Progenitor cell of endocrine pancreas (in vitro differentiated cells): ENCODE measurements at regions not wholly inside any gene's neighbourhood (a gene's known extent, or its start where the extent isn't known, plus 50 kb on each side); places are given as distances from the start of the nearest gene placed in this dataset.

Experiments
- DNase-seq: peaks from one replicate; pipeline ENCODE4 v3.0.0; 2021; ENCODE audit warnings: low spot score; ENCODE audit not compliant: unreplicated experiment
- H3K27ac Mint-ChIP-seq: 2 replicates; pipeline ENCODE4 v1.8.0; 2021; ENCODE audit warnings: mild to moderate bottlenecking, moderate library complexity, mixed read lengths
- H3K27me3 Mint-ChIP-seq: 2 replicates; pipeline ENCODE4 v1.8.0; 2021; ENCODE audit warnings: mixed read lengths
- H3K36me3 Mint-ChIP-seq: 2 replicates; pipeline ENCODE4 v1.8.0; 2022; ENCODE audit warnings: mixed read lengths; ENCODE audit not compliant: insufficient read depth
- H3K4me1 Mint-ChIP-seq: 2 replicates; pipeline ENCODE4 v1.8.0; 2021; ENCODE audit warnings: low read depth, mixed read lengths
- H3K4me3 Mint-ChIP-seq: 2 replicates; pipeline ENCODE4 v1.8.0; 2021; ENCODE audit warnings: low read depth, mild to moderate bottlenecking, moderate library complexity, mixed read lengths
- H3K9me3 Mint-ChIP-seq: 2 replicates; pipeline ENCODE4 v1.8.0; 2021; ENCODE audit warnings: low read depth, mixed read lengths
- TF ChIP-seq, protein P1 (sequence below): fragments of 200-600 bp; sonication (generic); IDR thresholded peaks from one replicate; pipeline ENCODE4 v1.5.0; 2021; ENCODE audit warnings: antibody characterized with exemption, mild to moderate bottlenecking; ENCODE audit not compliant: unreplicated experiment

DNA sequence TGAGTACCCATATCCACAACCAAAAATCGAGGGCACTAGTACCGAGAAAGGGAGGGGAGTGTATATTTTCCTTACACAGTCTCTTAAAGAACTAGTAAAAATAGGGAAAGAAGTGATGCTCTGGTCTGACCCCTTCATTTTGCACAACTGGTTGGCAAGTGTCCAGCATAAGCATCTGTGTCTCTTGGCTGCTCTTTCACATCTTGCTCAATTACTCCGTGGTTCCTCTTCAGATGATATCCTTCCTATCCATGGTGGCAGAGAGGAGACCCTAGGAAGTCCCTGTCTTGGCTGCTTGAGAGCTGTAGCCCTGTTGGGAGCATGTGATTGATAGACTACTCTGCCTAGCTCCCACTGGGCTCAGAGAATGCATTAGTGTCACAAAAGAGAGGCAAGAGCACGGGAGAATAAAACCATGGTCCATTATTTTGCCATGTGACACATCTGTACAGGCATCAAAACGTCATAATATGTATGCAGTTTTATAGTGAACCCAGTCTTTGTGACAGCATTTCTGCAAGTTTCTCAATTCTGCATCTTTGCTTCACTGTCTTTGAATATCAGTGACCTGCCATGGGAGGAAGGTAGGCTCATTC lies 111.8 kb upstream of the ANKRD1 start:
- TF ChIP-seq, protein P1, sequence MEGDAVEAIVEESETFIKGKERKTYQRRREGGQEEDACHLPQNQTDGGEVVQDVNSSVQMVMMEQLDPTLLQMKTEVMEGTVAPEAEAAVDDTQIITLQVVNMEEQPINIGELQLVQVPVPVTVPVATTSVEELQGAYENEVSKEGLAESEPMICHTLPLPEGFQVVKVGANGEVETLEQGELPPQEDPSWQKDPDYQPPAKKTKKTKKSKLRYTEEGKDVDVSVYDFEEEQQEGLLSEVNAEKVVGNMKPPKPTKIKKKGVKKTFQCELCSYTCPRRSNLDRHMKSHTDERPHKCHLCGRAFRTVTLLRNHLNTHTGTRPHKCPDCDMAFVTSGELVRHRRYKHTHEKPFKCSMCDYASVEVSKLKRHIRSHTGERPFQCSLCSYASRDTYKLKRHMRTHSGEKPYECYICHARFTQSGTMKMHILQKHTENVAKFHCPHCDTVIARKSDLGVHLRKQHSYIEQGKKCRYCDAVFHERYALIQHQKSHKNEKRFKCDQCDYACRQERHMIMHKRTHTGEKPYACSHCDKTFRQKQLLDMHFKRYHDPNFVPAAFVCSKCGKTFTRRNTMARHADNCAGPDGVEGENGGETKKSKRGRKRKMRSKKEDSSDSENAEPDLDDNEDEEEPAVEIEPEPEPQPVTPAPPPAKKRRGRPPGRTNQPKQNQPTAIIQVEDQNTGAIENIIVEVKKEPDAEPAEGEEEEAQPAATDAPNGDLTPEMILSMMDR: no peak
- Mint-ChIP-seq H3K27ac (no peak overlapping the region), H3K9me3 (no peaks in the 10 kb centered on the region), H3K27me3 (peaks cover 19% of the 10 kb centered on the region), H3K4me3 (no peak overlapping the region), H3K36me3 (no peaks in the 10 kb centered on the region), H3K4me1 (peaks cover 3% of the 10 kb centered on the region)
- no peak for DNase-seq

DNA sequence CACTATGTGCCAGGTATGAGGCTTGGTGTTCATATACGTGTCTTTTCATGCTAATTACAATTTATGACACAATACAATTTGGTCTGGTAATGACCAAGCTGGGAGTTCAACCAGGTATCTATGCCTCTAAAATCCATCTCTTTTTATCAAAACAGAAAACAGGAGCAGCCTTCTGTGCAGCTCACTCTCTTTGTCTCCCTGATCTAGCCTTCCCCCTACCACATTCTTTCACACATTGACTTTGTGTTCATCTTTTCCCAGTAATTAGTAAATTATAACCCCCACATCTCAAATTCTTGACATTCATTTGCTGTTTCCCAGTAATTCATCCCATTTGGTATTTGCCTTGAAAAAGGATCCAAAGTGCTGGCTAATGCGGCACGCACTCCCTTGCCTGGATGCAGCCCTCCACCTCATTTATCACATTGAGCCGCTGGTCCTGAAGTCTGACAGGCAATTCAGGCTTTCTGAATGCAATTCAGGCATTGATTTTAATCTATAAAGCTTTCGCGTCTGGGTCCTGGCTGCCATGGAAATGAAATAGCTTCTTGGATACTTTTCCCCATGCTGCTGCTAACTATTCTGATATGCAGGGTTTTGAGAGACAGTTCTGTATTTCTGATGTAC lies 112.5 kb upstream of the ANKRD1 start:
- Mint-ChIP-seq H3K27me3 (peaks cover 19% of the 10 kb centered on the region), H3K9me3 (no peaks in the 10 kb centered on the region), H3K27ac (no peak overlapping the region), H3K4me3 (no peak overlapping the region), H3K4me1 (peaks cover 3% of the 10 kb centered on the region), H3K36me3 (no peaks in the 10 kb centered on the region)
- no peak for DNase-seq
- TF ChIP-seq, protein P1: no peak

- no peak overlapping the region for H3K27ac Mint-ChIP-seq
- TF ChIP-seq, protein P1: no peak
- H3K4me3 Mint-ChIP-seq: no peak overlapping the region
- no peaks in the 10 kb centered on the region for H3K36me3 Mint-ChIP-seq
- H3K4me1 Mint-ChIP-seq: peaks cover 3% of the 10 kb centered on the region
- no peaks in the 10 kb centered on the region for H3K9me3 Mint-ChIP-seq
- DNase-seq: no peak
- H3K27me3 Mint-ChIP-seq: peaks cover 19% of the 10 kb centered on the region
Measured at GRCh38 chr10:91034042-91034441, 113.2 kb upstream of the ANKRD1 start.

DNA sequence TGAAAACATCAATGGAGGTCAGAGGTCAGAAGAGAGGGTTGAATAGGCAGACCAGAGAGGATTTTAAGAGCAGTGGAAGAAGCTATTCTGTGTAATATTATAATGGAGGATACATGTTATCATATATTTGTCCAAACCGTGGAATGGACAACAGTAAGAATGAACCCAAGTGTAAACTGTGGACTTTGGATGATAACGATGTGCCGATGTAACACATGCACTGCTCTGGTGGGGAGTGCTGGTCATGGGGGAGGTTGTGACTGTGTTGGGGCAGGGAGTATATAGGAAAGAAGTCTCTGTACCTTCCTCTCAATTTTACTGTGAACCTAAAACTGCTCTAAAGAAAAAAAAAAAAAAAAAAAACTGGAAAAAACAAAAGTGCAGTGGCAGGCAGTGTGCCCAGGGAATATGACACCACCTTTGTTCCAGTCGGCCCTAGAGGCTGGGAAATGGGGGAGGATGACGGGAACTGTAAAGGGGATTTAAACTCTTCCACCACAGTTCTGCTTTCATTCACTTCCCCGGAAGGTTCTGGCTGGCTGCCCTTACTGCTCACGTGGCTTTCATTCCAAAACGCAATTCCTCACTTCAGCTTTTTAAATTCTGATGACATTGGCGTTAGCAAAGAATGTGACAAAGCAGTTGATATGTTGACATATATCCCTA lies 113.7 kb upstream of the ANKRD1 start:
- H3K27me3 Mint-ChIP-seq: peaks cover 19% of the 10 kb centered on the region
- no peaks in the 10 kb centered on the region for H3K36me3 Mint-ChIP-seq
- peaks cover 3% of the 10 kb centered on the region for H3K4me1 Mint-ChIP-seq
- TF ChIP-seq, protein P1: no peak
- H3K9me3 Mint-ChIP-seq: no peaks in the 10 kb centered on the region
- H3K4me3 Mint-ChIP-seq: no peak overlapping the region
- H3K27ac Mint-ChIP-seq: no peak overlapping the region
- DNase-seq: no peak

GRCh38 chr10:91035650-91036292 lies 114.9 kb upstream of the ANKRD1 start:
- DNase-seq: no peak
- Mint-ChIP-seq H3K4me3 (no peak overlapping the region), H3K4me1 (peaks cover 3% of the 10 kb centered on the region), H3K9me3 (no peaks in the 10 kb centered on the region), H3K27ac (no peak overlapping the region), H3K27me3 (peaks cover 19% of the 10 kb centered on the region), H3K36me3 (no peaks in the 10 kb centered on the region)
- TF ChIP-seq, protein P1: no peak
